GM19043 (cell line): ENCODE measurements at regions not wholly inside any gene's neighbourhood (a gene's known extent, or its start where the extent isn't known, plus 50 kb on each side); places are given as distances from the start of the nearest gene placed in this dataset.

Experiments used
- ATAC-seq: cut with Tn5 transposase; IDR thresholded peaks from one replicate; pipeline ENCODE4 v1.9.1; 2021; ENCODE audit warnings: low read depth; ENCODE audit not compliant: unreplicated experiment

GRCh38 chr11:127678631-127679030, 678.1 kb upstream of the KIRREL3 start:
- ATAC-seq, result no peak

GRCh38 chr11:127677660-127678425, 677.3 kb upstream of the KIRREL3 start:
- no peak for ATAC-seq

DNA sequence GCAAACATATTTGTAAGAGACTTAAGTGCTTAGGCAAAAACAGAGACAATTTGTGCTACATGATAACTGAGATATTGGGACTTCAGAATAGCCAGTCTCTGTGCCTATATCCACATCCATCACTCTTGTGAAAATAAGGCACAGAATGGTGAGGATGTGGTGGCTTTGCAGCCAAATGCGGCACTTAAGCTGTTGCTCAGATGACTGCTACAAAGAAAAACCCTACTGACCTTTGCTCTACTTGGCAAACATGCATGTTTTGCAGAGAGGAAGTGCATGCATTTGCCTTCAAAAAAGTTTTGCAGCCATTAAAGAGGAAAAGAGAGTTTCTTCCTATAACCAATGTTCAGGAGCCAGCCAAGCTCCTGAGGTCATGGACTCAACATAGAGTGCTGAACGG, 675.0 kb upstream of the KIRREL3 start:
- ATAC-seq, result no peak

DNA sequence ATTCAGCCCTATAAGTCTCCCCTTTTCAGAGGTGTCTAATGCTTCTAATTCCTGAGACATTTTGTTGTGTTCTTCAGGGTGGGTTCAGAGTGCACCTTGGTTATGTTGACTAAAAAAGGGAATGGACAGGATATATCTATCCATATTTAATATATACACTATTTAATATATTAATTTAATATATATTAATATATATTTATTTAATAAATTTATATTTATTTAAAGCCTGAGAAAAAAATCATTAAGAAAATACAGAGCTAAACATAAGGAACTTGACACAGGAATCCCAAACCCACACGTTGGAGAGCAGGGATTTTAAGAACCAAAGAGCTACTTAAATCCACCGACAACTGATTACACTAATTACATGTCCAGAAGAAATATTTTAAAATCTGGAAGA, 674.2 kb upstream of the KIRREL3 start:
- no peak for ATAC-seq

DNA sequence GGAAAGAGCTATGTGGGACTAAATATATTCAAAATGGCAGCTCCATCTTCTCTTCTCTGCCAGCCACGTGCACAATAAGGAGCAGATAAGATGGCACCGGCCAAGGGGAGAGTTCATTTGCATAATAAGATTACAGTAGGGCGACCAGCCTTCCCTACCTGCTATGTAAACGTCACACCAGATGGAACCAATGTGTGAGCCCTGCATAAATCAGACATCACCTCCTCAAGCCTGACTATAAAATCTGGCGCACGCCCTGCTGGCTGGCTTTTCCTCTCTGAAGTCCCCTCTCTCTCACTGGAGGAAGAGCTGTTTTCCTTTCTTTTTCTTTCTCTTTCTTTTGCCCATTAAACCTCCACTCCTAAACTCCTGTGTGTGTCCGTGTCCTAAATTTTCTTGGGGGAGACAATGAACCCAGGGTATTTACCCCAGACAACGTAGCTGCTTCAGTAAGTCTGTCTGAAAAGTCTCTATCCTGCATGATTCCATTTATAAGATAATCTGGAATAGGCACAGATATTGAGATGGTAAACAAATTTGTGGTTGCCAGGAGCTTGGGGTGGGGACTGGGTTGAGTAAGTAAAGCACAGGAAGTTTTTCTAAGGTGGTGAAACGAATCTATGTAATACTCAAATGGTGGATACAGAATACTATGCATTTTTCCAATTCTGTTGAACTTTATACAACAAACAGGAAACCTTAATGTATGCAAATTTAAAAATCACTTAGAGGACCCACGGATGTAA, 670.0 kb upstream of the KIRREL3 start:
- ATAC-seq, result no peak

- ATAC-seq, result no peak
Measured at GRCh38 chr11:127656116-127656836, 655.7 kb upstream of the KIRREL3 start.

- no peak for ATAC-seq
Measured at GRCh38 chr11:127653076-127653475, 652.5 kb upstream of the KIRREL3 start.

DNA sequence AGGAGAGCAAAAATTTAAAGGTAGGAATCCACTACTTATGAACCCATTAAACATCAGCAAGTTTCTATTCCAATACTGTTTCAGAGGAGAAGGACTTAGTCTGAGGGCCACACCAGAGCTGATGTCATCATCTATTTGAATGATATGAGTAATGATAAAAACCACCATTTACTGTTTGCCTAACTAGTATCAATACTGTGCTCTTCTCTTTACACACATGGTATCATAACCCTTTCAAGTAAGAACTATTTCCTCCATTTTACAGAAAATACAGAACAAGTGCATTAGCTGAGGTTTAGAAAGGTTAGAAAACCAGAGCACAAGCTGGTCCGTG, 651.3 kb upstream of the KIRREL3 start:
- no peak for ATAC-seq

GRCh38 chr11:127651175-127651887, 650.8 kb upstream of the KIRREL3 start:
- ATAC-seq, result no peak

GRCh38 chr11:127649958-127650357, 649.4 kb upstream of the KIRREL3 start:
- no peak for ATAC-seq

DNA sequence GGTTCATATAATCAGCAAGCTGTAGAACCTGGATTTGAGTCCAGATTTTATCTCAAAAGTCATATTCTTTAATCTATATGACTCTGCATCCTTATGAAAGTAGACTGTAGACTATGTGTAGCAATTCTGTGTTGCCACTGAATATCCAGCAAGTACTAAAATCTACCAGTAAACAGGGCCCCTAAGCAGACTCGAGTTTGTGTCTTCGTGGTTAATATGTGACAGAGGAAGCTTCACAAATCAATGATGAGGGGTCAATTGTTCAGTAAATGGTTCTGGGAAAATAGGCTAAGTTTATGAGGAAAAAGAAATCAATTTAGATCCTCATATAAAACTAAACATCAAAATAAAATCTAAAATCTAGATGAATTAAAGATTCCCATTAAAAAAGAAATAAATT, 648.5 kb upstream of the KIRREL3 start:
- ATAC-seq, result no peak

GRCh38 chr11:127648583-127648982, 648.0 kb upstream of the KIRREL3 start:
- no peak for ATAC-seq

DNA sequence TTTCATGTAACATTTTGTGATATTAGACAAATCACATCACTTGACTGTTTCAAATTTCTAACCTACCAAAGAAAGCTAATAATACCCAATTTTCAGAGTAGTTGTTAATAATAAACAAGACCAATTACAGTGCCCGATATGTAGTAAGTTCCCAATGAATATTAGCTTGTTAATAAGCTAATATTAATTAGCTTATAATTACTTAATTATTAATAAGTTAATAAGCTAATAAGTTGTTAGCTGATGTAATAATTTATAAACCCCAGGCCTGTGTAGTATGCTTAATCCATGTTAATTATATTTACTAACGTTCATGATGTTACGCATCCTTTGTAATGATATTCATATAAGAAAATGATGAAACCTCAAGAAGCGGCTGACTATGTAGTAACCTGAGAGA, 643.8 kb upstream of the KIRREL3 start:
- no peak for ATAC-seq

- no peak for ATAC-seq
Measured at GRCh38 chr11:127643268-127644058, 642.9 kb upstream of the KIRREL3 start.

- ATAC-seq, result peak; percentile 46
Measured at GRCh38 chr11:127640561-127641451, 640.2 kb upstream of the KIRREL3 start.

- ATAC-seq, result no peak
Measured at GRCh38 chr11:127639916-127640315, 639.3 kb upstream of the KIRREL3 start.

DNA sequence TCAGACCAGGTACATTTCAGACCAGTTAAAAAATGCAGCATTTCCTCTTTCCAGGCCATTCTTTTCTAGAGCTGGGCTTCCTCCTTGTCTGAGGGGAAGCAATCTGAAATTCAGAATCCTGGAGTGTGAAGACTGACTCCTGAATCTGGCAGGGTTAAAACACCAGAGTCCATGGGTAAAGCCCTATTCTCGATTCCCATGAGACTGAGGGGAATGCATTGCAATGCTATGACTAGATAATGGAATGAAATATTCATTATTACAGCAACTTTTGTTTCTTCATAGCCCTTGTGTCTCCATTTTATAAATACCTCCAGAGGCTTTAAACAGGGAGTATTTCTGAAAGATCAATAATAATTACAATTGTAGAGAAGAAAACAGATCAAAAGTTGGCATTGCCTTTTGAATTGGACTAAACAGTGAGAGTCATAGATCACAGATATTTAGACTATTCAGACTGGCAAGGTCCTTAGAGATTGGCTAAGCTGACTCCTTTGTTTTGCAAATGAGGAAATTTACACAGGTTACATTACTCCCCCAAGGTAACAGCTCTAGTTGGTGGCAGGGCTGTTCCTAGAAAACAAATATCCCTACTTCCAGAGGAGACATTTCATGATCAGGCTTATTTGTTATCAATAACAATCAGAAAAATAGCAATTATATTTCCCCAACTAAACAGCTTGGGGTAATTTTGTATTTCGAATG, 632.6 kb upstream of the KIRREL3 start:
- ATAC-seq, result no peak

DNA sequence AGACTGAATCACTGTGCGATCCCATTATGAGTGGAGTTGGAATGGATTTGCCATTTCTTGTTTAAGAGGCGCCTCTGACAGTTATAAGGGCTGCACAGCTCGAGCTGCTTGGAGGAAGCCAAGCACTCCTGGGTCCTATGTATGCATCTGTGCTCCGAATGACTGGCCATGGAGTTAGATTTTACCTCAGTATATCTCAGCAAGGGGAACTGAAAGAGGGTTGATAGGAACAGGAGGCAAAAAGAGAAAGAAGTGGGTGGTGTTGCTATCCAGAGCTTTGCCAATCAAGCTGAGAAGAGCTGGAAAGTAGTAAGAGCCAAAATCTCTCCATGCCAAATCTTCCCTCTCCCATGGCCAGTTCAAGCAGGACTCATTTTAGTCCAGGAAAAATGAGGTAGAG, 632.0 kb upstream of the KIRREL3 start:
- no peak for ATAC-seq

DNA sequence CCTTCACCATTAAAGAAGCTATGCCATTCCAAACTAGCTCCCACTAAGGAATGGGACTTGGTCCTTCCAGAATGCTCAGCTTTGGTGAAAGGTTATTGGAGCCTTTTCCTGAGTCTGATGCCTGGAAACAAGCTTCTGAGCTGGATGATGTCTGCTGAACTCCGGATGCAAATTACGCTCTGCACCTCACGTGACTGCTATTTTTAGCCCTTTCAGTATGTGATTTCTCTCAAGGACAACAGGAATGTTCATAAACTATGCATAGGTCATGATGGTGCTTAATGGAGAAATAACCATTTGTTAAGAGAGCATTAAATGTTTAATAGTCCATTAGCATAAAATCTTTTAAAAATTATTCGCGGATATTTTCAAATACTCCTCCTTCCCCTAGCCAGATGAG, 631.4 kb upstream of the KIRREL3 start:
- no peak for ATAC-seq
